ENCODE measurements at regions not wholly inside any gene's neighbourhood (a gene's known extent, or its start where the extent isn't known, plus 50 kb on each side); places are given as distances from the start of the nearest gene placed in this dataset.

DNA sequence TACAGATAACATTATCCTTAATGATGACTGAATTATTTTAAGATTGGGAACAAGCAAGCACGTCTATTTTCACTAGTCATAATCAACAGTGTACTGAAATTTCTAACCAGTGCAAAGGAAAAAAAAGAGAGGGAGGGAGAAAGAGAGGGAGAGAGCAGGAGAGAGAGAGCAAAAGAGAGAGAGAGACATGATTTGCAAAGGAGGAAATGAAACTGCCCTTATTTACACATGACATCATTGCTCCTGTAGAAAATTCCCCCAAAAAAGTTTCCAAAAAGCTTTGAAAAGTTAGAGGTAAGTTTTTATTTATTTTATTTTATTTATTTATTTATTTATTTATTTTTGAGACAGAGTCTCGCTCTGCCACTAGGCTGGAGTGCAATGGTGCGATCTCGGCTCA is 355.3 kb upstream of the CELF4 start:
- TF ChIP-seq CTCF (IDR thresholded peaks at IDR 0.05) (no peak), POLR2AphosphoS5 (IDR thresholded peaks at IDR 0.05) (no peak), POLR2A (IDR thresholded peaks at IDR 0.05) (no peak), EP300 (IDR thresholded peaks at IDR 0.05; ENCODE audit: low read depth) (no peak)
